NCI-H345 (cell line): ENCODE measurements at regions not wholly inside any gene's neighbourhood (a gene's known extent, or its start where the extent isn't known, plus 50 kb on each side); places are given as distances from the start of the nearest gene placed in this dataset.
A peak's percentile ranks its signal among the peaks of the same experiment; 100 is the strongest.

Experiments
- DNase-seq: peaks from one replicate; lab custom pipeline; 2025; lab: John Stamatoyannopoulos, UW

DNA sequence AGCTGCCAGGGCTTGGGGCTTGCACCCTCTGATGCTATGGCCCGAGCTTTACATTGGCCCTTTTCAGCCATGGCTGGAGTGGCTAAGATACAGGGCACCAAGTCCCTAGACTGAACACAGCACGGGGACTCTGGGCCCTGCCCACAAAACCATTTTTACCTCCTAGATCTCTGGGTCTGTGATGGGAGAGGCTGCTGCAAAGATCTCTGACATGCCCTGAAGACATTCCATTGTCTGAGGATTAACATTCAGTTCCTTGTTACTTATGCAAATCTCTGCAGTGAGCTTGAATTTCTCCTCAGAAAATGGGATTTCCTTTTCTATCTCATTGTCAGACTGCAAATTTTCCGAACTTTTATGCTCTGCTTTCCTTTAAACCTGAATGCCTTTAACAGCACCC lies 337.0 kb upstream of the SMC2 start:
- DNase-seq, result no peak

DNA sequence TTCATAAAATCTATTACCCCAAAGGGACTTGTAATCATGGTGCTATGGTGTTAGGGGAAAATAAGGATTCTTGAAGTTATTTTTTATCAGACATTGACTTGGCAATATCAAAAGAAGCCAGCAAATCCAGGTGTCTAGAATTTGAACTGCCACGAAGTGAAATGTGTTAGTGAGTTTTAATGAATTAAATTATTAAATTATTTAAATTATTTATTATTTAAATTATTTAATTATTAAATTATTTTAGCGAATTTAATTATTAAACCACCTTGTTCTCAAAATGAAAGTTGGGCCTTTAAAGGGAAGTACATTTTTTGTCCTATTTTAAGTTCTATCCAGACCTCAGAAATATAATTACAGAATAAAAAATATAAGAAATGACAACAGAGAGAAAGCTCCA lies 332.6 kb upstream of the SMC2 start:
- no peak for DNase-seq

DNA sequence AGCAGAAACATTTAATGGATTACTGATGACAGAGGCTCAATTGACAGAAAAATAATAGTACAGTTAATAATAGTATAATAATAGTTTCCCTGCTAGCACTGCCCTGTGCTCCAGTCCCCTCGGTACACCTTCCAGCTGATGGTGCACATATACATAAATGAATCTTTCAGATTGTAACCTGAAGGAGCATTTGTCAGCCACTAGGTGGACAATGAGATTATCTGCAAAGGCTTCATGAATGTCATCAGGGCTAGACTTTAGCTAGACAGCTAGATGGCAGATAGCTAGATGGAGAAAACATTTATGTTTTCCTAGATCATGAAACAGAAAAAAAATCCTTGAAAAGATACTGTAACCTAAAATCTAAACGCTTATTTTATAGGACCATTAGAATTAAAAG lies 304.4 kb upstream of the SMC2 start:
- no peak for DNase-seq

DNA sequence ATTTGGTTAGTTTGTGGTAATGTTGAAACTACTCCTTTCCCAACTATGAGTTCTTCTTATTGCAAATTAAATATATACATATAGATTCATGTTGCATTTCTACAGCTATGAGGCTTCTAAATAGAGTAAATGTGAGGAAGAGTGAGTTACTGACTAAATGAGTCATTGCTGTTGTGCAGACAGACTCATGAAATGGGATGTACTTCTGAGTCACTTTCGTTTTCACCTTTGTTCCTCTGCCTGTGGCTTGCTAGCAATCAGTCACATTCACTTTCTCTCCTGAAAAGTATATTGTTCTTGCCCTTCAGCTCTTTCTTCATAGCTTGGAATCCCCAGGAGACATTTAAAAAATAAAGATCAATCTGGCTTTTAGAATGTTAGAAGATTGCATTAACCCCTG lies 295.5 kb upstream of the SMC2 start:
- DNase-seq, result peak; percentile 48

DNA sequence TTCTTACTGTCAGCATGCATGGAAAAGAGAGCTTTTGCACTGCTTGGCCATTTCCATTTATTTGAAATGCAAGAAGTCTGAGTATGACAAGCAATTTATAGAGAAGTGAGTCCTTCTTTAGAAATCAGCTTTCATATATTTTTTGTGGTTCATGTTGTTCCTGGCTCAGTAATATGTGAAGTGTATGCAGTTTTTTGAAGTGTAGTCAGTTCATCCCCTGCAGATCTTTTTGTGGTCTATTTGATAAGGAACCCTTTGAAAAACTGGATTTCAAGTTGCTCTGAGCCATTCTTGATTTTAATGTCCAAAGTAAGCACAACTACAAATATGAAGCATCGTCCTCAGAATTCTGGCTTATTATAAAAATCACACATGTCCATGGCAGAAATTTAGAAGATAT lies 294.1 kb upstream of the SMC2 start:
- DNase-seq, result no peak

DNA sequence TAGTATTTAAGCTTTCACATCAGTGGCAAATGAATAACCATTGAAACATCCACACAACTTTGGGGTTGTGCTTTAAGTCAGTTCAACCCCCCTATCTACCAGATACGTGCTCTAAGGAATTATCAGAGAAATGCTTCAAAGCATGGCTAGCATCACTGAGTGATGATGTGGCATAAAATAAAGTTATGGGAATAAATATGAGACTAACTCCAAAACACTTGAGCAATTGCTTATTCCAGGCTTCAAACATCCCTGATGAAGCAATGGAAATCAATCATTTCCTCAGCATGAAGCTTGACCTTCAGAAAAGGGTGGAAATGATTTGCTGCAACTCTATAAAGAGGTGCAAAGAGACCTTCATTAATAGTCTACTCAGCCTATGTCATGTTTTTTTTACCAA lies 292.0 kb upstream of the SMC2 start:
- no peak for DNase-seq

DNA sequence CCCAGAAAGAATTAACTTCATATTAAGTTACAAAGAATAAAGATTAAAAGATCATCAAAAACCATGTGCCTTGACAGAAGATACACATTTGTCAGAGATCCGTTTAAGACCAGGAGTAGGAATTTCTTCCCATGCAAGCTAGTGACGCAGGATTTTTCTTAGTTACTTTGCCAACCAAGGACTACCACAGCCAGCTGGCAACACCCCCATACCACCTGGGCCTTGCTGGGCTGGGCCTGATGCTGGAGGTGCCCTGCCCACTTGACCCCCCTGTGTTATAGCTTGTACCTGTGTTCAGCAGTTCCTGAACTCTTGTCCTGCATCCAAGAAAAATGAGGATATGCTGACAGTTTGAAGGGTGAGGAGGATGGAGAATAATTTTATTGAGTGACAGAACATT lies 290.9 kb upstream of the SMC2 start:
- DNase-seq, result no peak

DNA sequence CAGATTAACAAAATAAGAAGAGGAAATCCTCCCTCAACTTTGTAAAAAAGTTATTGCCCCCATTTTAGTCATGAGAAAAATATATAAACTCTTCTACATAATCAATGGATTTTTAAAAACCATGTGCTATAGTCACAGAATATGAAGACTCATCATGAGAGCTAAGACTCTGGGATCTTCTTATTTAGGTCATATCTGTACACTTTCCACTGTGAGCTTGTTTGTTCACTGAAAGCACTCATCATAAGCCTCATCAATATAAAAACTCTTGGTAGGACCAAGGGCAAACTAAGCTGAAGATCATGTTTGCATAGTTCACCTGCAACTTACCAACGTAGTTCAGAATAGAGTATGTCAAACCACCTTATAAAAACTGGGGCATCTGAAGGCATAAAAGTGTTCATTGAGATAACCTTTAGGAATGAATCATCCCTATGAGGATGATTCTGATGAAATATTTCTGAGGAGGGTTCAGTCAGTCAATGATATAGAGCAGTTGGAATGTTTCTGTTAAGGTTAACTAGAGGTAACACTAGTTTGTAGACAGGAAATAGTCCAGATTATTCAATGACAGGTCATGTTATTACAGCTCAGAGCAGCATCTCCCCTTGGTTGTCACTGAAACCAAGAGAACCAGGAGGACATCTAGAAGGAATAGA lies 289.9 kb upstream of the SMC2 start:
- no peak for DNase-seq

DNA sequence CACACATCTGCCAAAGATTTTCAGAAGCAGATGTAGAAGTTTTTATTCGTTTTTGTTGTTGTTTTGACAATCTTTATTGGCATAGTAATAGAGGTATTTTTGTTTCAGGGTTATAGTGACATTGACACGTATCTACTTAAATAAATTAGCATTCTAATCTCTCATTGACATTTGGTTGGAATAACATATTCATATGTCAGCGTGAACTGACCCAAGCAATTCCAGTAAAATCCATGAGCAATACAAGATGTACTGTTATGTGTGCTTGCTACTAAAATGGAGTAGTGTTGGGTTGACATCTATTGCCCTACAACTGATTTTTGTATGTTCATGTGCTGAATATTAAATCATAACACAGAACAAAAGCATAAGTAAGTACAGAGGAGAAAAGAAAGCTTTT lies 284.4 kb upstream of the SMC2 start:
- no peak for DNase-seq

DNA sequence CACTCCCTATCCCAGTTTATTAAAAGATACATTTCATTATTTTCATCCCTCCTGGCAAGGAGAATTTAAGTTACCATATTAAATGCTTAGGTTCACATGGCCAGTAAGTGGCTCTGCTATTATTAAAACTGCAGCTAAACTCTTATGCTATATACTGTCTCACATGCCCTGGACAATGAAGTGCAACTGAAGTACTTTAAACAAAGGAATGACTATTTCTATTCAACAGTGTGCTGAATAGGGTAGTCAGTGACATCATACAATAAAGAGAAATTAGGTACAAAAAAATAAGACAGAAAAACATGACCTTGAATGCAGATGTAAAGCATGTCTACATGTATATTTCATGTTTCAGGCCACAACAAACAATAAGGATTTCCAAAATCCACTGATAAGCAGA lies 282.6 kb upstream of the SMC2 start:
- peak; percentile 49 for DNase-seq

DNA sequence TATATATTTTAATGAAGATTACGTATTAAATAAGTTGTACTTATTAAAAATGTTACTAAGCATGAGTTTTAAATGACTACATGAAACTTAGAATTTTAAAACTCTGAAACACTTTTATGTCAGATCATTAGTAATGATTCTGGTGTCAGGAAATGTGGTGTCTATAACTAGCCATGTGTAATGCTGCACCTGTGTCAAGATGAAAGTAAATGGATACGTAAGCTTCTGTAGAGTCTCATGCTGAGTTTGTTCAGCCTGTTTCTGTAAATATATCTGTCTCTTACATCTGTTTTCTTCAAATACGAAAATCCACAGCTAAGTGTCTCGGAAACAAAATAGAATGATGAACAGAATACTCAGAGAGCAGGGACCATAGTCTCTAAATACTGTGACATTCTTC lies 278.0 kb upstream of the SMC2 start:
- DNase-seq, result peak; percentile 37

DNA sequence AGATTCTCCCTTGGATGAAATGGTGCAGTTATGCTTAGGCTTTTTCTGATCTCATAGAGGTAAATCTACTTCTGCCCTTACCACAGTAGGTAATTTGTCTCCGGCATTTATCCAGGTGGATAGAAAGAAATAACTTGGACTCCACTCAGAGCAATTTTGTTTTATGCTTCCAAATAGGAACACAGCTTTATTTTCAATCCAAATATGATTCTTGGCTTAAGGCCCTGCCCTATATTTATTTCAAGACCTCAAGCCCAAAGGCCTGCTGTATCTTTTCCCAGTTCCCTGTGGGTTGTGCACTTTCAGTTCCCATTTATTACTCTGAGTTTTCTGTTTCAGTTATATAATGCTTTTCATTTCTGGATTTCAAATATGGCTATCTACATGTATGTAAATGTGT lies 274.2 kb upstream of the SMC2 start:
- DNase-seq, result no peak

DNA sequence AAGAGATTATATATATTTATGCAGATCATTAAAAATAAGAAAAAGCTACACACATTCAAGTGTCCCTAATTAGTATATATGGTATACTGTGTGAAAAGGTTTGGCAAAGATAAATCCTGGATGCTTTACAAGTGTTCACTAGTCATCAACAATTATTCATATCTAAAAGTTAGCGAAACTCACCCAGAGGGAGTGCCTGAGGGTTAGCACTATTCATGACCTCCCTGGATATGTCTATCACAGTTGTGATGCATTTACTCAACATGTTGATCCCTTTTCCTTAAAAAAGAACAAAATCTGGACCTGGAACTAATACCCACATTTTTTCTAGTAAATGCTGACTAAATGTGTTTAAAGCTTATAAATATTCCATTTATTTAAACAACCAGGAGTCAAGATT lies 273.0 kb upstream of the SMC2 start:
- no peak for DNase-seq

DNA sequence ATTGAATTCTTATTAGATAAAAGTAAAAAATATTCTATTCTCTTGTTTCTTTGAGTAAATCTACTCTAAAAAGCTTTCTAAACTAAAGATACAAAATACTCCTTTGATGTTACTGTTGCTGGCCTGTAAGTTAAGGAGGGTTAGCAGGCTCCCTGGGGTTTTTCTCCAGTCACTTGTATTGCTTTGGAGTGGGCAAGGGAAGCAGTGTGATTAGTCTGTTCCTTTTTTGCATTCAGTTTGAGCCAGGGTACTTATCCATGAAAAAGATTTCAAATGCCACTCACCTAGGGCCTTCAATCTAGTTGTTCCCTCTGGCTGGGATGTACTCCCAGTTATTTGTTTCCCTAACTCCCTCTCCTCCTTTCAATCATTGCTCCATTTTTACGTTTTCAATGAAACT lies 256.2 kb upstream of the SMC2 start:
- no peak for DNase-seq

DNA sequence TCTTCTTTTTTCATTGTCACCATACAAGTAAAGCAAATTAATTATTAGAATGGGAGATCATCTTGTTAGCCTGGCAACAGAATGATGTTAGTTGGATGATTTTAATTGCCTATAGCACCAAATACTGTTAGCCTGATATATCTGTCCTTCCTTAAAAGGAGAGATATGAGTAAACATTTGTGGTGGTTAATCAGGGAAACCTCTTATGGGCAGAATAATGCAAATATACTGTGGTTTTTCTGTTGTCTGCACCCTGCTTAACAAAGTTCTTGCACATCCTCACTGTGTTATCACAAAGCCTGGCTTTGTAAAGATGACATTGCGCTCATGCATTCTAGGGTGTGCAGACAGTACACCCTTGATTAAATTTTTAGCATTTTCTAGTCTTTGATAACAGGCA lies 254.9 kb upstream of the SMC2 start:
- no peak for DNase-seq

DNA sequence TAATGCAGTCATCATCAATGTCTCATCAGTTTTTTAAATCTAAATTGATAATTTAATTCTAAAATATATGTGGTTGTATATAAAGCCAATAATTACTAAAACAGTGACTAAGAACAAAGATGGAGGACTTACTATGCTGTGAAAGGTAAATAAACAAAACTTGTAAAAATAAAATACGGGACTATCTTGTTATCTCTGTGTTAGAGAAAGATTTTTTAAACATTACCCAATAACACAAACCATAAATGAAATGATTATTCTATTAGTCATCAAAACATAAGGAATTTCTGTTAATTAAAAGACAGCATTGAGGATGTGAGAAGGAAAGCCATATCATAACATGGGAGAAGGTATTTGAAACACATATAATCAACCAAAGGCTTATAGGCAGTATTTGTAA lies 226.2 kb upstream of the SMC2 start:
- no peak for DNase-seq

DNA sequence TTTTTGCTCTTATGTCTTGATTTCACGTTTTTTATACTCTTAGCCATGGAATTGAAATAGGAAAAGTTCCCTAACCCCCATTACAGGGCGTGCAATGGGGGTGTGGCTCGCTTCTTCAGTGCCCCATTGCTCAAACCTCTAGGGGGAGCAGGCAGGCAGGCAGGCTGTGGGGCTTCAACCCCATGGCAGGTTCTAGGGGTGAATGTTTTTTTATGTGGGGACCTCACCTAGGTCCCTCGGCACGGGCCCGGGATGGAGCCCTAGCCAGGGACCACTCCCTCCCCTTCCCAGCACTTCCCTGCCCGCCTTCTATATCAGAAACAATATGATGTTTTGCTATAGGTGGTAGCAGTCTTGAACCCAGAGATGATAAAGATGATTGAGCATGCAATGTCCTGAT lies 221.3 kb upstream of the SMC2 start:
- DNase-seq, result no peak

DNA sequence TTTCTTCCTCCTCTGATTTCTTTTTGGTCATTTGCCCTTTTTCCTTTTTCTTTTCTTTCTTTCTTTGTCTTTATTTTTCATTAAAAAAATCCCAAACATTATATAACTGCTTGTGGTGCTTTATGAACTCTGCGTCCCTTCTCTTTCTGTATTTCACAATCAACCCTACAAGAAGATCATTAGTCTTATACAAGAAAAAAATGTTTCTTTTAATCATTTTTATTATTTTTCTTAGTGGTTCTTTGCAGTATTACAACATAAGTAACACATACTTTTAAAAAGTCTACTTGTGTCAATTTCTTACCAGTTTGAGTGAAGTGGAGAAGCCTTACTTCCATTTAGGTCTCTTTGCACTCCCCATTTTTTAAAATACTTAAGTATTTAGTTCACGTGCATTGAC lies 212.7 kb upstream of the SMC2 start:
- no peak for DNase-seq

DNA sequence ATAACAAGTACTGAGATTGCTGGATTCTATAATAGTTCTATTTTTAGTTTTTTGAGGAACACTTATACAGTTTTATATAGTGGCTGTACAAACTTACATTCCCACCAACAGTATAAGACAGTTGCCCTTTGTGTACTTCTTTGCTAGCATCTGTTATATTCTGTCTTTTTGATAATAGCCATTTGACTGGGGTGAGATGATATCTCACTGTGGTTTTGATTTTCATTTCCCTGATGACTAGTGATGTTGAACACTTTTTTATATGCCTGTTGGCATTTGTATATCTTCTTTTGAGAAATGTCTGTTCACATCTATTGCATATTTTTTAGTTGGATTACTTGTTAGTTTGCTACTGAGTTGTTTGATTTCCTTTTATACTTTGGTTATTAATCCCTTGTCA lies 204.1 kb upstream of the SMC2 start:
- DNase-seq, result no peak

DNA sequence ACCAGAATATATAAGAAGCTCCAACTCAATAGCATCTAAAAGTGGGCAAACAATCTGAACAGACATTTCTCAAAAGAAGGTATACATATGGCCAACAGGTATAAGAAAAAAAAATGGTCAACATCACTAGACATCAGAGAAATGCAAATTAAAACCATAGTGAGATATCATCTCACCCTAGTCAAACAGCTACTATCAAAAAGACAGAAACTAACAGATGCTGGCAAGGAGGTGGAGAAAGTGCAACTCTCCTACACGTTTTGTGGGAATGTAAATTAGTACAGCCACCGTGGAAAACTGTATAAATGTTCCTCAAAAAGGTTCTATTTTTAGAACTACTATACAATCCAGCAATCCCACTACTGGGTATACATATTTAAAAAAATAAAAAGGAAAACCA lies 199.9 kb upstream of the SMC2 start:
- no peak for DNase-seq

DNA sequence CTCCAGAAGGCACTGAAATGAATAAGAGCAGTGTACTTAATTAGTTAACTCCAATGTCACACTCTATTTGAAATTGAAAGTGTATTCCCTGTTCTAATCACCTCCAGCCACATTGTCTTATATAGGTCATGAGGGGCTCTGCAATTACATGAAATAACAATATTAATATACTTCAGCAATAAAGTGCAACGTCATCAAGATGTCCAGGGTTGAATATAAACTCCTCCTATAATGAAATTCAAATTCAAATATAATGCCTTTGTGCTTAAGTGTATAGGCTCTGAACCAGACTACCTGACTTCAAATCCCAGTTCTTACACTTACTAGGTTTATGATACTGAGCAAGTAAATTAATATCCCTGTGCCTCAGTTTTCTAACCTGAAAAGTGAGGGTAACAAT lies 195.6 kb upstream of the SMC2 start:
- DNase-seq, result no peak

DNA sequence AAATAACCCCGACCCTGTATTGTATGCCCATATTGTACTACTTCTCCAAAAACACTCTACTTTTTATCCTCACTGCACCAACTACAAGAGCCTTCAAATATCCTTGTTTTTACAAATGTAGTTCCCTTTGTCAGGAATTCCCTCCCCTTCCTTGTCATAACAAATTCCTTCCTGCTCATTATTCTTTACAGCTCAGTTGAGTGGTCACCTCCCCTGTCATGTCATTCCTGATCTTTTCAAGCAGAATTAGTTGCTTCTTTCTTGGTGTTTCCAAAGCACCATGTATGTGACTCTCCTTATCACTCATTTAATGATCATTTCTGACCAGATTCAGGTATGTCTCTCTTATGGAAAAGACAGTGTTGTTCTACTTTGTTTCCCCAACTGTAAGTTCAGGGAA lies 194.2 kb upstream of the SMC2 start:
- DNase-seq, result no peak

DNA sequence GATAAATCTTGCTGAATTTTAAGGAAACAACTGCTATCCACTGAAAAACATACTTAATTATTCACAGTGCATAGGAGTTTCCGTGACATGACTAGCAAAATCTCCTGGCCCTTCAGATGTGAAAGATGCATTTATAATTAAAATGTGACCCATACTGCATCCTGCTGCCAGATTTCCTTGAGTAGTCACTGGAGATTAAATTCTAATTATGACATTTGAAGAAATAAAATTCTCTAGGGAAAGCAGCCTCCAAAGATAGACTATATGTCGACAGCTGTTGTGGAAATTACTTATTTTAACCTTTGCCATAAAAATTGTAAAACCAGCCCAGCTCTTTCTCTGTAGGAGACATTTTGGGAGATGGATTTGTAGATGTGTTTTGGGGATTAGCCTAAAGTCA lies 193.6 kb upstream of the SMC2 start:
- DNase-seq, result no peak

DNA sequence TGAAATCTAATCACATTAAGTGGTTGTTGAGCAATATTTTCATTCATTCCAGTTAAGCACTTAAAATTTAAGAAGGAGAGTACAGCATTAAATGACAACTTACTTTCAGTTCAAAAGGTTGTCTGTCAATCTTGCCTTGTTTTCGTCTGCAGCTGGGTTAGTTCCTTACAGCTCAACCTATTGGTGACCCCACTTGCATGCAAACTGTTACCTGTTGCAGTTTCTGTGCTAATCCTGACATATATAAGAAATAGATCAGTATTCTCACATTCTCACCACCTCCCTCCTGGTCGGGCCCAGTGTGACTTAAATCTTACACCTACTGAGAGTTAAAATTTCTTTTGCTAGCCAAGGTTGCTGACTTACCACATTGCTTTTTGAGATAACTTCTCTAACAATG lies 191.8 kb upstream of the SMC2 start:
- DNase-seq, result no peak

DNA sequence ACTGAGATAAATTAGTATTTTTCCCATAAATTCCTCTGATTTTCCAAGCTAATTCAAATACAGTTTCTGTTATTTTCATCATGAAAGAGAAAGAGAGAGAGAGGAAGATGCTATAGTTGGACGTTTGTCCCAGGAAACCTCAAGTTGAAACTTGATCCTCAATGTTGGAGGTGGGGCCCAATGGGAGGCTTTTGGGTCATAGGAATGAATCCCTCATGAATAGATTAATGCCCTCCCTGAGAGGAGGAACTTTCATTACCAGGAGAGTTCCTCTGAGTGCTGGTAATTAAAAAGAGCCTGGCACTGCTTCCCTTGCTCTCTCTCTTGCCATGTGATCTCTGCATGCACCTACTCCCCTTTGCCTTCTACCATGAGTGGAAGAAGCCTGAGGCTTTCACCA lies 189.9 kb upstream of the SMC2 start:
- DNase-seq, result no peak
